ENCODE measurements at regions not wholly inside any gene's neighbourhood (a gene's known extent, or its start where the extent isn't known, plus 50 kb on each side); places are given as distances from the start of the nearest gene placed in this dataset.

GRCh38 chr6:74369556-74369993 lies 673.6 kb downstream of the CD109 start:
- Histone ChIP-seq H3K27ac (no peak overlapping the region), H3K27me3 (no peaks in the 10 kb centered on the region), H3K9me3 (no peaks in the 10 kb centered on the region), H3K36me3 (no peaks in the 10 kb centered on the region), H3K4me3 (no peak overlapping the region), H3K4me1 (peaks cover 0 to 3% of the 10 kb centered on the region in 2 donors)
- TF ChIP-seq CTCF (IDR thresholded peaks at IDR 0.05) = no peak
- DNase-seq (ENCODE audit: low spot score) = no peak

DNA sequence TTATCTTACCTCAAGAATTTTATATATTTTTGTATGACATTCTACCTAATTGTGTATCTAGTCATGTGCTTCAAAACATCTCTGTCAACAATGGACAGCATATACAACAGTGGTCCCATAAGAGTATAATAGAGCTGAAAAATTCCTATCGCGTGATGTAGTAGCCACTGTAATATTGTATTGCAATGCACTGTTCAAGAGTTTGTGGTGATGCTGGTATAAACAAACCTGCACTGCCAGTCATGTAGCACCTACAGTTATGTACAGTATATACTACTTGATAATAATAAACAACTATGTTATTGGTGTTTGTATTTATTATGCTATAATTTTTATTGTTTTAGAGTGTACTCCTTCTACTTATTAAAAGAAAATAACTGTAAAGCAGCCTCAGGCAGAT lies 672.7 kb downstream of the CD109 start:
- H3K9me3 ChIP-seq = no peaks in the 10 kb centered on the region
- no peak overlapping the region for H3K4me3 ChIP-seq
- H3K27ac ChIP-seq = no peak overlapping the region
- peaks cover 0 to 3% of the 10 kb centered on the region in 2 donors for H3K4me1 ChIP-seq
- no peaks in the 10 kb centered on the region for H3K27me3 ChIP-seq
- TF ChIP-seq CTCF (IDR thresholded peaks at IDR 0.05) = no peak
- no peaks in the 10 kb centered on the region for H3K36me3 ChIP-seq
- no peak for DNase-seq (ENCODE audit: low spot score)

GRCh38 chr6:74366634-74367033 lies 670.6 kb downstream of the CD109 start:
- H3K27ac ChIP-seq = no peak overlapping the region
- no peak for DNase-seq (ENCODE audit: low spot score)
- H3K27me3 ChIP-seq = no peaks in the 10 kb centered on the region

GRCh38 chr6:74362391-74362790 lies 666.4 kb downstream of the CD109 start:
- no peak overlapping the region for H3K27ac ChIP-seq
- H3K27me3 ChIP-seq = no peaks in the 10 kb centered on the region
- no peak for TF ChIP-seq CTCF (IDR thresholded peaks at IDR 0.05)
- H3K4me3 ChIP-seq = no peak overlapping the region
- H3K4me1 ChIP-seq = no peaks in the 10 kb centered on the region
- no peaks in the 10 kb centered on the region for H3K36me3 ChIP-seq
- H3K9me3 ChIP-seq = no peaks in the 10 kb centered on the region
- DNase-seq (ENCODE audit: low spot score) = no peak

More at GRCh38 chr6:74366634-74367033, 670.6 kb downstream of the CD109 start:
- Histone ChIP-seq H3K4me1 (peaks cover 0 to 3% of the 10 kb centered on the region in 2 donors), H3K9me3 (no peaks in the 10 kb centered on the region), H3K36me3 (no peaks in the 10 kb centered on the region), H3K4me3 (no peak overlapping the region)
- no peak for TF ChIP-seq CTCF (IDR thresholded peaks at IDR 0.05)

GRCh38 chr6:74357321-74357720 lies 661.3 kb downstream of the CD109 start:
- Histone ChIP-seq H3K36me3 (no peaks in the 10 kb centered on the region), H3K4me3 (no peak overlapping the region), H3K9me3 (no peaks in the 10 kb centered on the region), H3K27ac (no peak overlapping the region), H3K27me3 (no peaks in the 10 kb centered on the region), H3K4me1 (no peaks in the 10 kb centered on the region)
- DNase-seq (ENCODE audit: low spot score) = no peak
- no peak for TF ChIP-seq CTCF (IDR thresholded peaks at IDR 0.05)

GRCh38 chr6:74356391-74356790 lies 660.4 kb downstream of the CD109 start:
- H3K36me3 ChIP-seq = no peaks in the 10 kb centered on the region
- no peak overlapping the region for H3K27ac ChIP-seq
- DNase-seq (ENCODE audit: low spot score) = no peak
- no peak overlapping the region for H3K4me3 ChIP-seq
- no peaks in the 10 kb centered on the region for H3K27me3 ChIP-seq
- H3K4me1 ChIP-seq = no peaks in the 10 kb centered on the region
- TF ChIP-seq CTCF (IDR thresholded peaks at IDR 0.05) = no peak
- H3K9me3 ChIP-seq = no peaks in the 10 kb centered on the region
